MV-4-11 (cell line): ENCODE measurements at regions not wholly inside any gene's neighbourhood (a gene's known extent, or its start where the extent isn't known, plus 50 kb on each side); places are given as distances from the start of the nearest gene placed in this dataset.

Experiments used
- DNase-seq: peaks from one replicate; lab custom pipeline; 2025; lab: John Stamatoyannopoulos, UW

DNA sequence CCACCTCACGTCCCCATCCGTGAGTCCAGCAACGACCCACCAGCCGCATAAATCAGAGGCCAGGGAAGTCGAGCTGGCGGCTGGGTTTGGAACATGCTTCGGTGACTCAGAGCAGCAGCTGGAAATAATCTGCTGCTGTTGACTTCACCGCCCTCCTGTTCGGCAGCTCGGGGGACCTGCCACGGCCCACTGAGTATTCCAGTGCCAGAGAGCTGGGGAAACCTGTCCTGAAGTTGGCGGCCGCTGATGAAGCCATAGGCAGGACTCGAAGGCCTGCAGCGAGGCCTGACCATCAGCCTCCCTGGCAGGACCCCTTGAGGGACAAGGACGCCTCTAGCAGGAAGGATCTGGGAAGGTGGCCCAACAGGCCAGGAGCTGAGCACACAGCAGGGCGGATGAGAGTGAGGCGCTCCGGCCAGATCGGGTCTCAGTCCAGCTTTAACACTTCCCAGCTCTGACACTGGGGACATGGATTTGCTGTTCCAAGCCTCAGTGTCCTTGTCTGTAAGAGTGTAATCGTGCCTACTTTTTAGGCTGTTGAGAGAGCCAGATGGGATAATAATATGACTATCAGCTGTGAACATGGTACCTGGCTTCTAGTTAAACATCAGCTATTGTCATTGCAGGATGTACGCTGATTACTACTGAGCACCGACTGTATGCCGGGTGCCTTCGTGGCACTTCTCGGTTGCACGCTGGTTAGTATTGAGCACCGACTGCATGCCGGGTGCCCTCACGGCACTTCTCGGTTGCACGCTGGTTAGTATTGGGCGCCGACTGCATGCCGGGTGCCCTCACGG lies 50.4 kb upstream of the CIBAR2 start:
- no peak for DNase-seq

DNA sequence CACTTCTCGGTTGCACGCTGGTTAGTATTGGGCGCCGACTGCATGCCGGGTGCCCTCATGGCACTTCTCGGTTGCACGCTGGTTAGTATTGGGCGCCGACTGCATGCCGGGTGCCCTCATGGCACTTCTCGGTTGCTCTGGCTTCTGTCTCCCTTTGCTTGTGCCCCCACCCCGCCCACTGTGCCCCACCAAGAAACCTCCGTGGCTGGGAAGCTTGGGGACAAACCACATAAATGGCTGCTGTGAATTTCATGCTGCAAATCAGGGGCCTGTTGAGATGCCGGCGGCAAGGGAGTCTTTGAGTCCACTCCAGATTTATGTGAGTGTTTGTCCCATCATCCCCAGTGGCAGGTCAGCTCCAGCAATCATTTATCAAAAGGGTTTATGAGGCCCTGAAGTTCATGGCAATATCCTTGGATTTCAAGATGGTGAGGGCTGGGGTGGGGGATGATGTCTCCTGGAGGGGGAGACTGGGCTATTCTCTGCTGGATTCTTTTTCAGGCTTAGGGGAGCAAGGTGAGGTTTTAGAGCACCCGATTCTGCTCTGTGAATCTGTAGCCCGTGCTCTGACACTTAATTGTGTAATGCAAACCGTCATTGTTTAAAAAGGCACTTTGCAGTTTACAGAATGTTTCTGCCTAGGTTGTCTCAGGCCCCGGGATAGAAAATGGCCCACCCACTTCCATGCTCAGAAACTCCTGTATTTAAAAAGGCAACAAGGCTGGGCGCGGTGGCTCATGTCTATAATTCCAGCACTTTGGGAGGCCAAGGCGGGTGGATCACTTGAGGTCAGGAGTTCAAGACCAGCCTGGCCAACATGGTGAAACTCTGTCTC lies 51.2 kb upstream of the CIBAR2 start:
- DNase-seq, result no peak

DNA sequence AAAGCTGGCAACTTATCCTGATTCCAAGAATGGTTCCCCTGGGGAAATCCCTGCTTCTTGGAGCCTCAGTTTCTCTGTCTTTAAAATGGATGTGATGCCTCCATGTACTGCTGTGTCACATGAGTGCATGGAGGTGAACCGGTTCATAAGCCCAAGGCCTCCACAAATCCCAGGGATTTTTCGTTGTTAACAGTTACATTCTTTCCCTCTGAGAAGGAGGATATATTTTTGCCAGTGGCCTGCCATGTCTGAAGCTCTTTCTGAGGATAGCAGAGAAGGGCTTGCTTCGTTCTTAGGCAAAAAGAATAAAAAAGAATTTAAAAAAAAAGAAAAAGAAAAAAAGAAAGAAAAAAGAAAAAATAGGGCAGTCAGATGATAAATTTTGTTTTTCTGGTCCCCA lies 52.2 kb upstream of the CIBAR2 start:
- DNase-seq, result no peak

DNA sequence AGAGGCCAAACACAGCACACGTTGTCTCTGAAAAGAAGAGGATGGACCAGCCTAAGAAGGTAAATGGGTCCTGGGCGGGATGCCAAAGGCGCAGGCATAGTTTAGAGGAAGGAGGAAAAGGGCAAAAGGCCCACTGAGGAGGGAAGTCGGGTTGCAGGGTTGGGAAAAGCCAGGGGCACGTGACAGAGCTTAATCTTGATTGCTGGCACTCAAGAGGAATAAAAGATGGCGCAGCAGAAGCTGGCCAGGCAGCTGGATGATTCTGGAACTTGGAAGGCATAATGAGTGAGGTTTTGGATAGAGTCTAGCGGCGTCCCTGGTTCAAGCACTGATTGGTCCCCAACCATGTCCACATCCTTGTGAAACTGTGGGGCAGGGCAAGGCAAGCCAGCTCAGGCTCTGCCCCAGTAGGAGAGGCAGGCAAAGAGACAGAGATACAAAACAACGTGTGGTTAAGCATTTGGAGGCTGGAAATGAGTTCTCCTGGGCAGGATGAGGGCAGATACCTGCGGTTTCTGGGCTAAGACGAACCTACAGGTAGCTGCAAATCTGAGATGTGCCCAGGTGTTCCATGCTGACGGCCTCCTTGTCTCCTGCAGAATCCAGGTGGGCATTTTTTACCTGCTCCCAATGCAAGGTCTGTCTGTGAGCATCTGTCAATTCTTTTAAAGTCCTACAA lies 52.7 kb upstream of the CIBAR2 start:
- DNase-seq, result no peak

DNA sequence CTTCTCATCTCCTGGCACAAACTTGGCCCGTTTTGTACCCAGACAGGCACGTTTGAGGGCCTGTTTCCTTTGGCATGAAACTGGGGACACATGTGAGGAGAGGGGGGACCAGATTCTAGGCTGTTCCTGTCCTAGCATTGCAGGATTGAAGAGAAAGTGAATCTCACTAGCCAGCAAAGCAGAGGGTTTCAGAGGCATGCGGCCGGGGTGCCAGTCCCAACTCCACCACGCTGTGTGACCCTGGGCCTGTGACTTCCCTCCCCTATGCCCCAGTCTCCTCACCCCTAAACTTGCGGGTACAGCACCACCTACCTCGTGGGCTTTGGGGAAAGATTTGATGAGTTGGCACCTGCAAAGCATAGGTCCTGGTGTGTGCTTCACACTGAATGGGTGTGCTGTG lies 53.5 kb upstream of the CIBAR2 start:
- no peak for DNase-seq

DNA sequence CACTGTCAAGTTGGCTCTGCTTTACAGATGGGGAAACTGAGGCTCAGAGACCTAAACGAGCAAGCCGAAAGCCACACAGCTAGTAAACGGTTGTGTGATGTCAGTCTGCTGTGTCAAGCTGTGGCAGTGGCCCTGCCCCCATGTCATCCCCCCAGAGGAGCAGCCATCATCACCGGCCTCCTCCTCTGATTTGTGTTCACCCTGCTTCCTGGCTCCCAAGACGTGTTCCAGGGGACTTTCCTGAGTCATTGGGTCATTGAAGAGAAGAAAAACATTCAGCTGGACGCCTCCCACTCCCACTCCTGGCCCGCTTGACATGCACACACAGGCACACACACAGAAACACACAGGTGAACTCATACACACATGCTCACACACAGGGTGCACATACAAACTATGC lies 54.0 kb upstream of the CIBAR2 start:
- no peak for DNase-seq

DNA sequence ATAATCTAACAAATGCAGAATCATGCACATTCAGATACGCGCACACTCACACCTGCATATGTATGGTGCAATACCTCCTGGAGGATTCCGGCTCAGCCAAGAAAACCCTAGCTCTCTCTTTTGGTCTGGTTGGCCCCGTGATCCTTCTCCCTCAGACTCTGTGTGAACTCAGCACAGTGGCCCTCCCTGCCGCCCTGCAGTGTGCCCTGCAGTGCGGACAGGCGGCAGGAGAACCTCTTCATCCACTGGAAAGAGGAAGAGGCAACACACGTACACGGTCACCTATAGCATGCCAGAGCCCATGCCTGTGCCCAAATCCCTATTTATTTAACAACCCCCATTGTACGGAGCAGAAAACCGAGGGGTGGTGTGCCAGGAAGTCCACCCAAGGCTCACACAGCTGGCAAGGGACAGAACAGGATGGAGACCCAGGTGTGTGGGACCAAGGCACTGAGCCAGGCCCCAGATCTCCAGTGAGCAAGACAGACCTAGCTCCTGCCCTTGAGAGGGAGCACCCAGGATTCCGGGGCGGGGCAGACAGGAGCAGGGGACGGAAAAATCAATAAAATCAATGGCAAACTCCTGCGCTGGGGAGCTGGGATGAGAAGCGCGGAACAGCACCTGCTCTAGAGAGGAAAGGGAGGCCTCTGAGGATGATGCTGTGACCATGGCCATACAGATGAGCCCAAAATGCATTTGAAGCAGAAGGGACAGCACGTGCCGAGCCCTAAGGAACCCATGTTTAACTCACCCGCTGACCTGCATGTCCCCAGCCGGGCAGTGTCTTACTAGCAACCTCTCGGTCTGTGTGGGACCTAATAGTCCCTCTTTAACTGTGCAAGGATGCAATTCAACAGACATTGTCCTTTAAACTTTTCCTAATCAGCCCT lies 54.7 kb upstream of the CIBAR2 start:
- no peak for DNase-seq

DNA sequence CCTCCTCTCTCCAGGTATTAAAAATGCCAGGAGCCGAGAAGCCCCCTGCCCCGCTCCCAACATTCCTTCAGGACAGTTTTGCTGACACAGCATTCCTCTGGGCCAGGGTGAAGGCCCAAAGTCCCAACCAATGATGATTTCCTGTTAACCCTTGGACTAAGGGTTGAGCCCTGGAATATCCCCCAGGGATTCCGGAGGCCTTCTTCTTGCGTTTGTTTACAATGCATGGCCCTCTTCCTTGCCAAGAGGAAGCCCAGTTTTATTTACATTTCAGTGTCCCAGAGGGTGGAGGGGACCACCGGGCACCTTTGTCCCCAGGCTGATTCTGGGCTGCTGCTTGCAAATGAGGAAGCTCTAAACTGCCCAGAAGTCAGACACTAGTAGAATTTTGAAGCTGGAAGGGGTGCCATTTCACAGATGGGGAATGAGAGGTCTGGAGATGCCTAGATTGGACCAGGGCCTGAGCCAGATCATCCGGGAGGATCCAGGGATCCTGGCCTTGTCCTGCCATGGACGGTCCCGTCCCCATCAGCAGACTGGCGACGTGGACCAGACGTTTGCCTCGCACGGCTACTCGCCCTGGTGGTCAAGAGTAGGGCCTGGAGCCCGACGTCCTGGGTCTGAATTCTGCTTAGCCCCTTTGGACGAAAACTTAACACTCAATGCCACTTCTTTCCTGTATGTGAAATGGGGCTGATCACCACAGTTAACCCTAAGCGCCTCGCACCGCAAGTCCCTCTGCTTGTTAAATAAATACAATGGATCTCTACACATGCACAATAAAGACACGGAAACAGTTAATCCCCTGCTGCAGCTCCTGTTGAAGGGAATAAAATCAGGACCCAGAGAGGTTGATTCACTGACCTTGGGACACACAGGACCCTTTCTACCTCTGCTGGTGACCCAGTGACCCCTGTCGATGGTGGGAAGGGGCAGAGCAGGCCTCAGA lies 55.6 kb upstream of the CIBAR2 start:
- DNase-seq, result no peak

DNA sequence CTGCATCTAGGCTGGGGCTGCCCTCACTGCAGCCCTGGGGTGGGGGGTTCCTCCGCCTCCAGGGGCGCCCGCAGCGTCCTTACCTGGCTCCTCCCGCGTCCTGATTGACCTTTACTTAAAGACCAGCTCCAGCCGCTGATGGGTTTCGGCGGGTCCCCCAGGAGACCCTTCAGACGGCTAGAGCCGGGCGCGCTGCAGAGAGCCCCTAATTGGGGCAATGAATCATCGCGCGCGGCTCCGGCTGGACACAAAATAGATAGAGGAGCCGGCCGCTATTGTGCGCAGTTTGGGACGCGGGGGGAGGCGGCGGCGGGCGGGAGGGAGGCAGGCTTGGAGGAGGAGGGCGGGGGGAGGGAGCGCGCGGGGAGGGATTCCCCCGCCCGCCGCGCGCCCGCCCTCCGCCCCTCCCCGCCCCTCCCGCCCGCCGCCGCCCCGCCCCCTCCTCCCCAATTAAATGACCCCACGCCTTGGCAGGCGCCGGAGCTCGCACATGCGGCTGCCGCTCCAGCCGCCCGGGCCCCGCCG lies 56.5 kb upstream of the CIBAR2 start:
- DNase-seq, result no peak

DNA sequence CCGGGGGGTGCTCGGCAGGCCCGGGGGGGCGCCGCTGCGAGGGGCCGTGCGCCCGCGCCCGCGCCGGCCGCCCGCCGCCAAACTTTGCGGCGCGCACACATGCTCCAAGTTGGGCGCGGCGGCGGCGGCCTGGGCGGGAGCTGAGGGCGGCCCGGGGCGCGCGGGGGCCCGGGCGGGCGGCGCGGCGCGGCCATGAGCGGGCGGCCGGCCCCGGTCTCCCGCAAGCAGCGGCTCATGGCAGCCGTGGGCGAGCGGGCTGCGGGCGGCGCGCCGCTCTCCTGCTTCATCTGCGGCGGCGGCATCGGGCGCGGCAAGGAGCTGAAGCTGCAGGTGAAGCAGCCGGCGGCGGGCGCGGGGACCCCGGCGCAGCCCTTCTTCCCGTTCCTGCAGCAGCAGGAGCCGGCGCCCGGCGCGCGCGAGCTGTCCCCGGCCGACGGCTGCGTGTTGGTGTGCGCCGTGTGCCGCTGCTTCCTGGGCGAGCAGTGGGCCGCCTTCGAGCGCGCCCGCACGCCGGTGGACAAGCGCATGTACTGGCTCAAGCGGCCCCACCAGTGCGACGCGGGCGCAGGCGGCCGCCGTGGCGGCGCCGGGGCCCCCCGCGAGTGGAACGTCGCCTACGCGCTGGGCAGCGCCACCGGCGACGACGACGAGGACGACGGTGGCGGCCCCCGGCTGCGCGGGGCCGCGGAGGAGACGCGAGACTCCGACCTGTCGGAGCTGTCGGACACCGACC lies 57.2 kb upstream of the CIBAR2 start:
- DNase-seq, result no peak

DNA sequence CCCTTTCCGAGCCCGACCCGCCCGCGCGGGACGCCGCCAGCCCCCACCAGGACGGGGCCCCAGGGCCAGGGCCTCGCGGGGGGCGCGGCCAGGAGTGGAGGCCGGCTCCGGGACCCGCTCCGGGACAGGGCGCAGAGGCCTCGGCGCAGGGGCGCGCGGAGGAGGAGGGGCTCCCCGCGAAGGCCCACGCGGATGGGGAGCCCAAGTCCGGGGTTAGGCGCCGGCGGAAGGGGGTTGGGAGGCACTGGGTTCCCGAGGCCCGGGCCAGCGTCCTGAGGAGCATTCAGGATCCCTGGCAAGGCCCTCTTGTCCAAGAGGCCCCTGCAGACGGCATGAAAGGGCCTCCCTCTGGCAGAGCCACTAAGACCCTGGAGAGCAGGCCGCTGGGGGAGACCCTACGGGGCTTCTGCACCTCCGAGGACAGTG lies 57.8 kb upstream of the CIBAR2 start:
- no peak for DNase-seq

DNA sequence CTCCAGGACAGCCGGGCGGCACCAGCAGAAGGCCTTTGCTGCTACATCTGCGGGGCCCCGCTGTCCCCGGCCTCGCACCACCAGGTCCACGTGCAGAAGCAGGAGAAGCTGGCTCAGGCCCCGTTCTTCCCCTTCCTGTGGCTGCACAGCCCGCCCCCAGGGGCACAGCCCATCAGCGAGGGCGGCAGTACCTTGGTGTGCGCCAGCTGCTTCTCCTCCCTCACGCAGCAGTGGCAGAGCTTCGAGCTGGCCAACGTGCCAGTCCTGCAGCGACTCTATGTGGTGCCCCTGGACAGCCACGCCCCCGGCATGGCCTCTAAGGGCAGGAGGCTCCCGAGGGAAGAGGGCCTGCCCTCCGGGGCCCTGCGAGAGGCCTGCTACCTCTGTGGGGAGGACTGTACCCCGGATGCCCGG lies 58.3 kb upstream of the CIBAR2 start:
- DNase-seq, result no peak

DNA sequence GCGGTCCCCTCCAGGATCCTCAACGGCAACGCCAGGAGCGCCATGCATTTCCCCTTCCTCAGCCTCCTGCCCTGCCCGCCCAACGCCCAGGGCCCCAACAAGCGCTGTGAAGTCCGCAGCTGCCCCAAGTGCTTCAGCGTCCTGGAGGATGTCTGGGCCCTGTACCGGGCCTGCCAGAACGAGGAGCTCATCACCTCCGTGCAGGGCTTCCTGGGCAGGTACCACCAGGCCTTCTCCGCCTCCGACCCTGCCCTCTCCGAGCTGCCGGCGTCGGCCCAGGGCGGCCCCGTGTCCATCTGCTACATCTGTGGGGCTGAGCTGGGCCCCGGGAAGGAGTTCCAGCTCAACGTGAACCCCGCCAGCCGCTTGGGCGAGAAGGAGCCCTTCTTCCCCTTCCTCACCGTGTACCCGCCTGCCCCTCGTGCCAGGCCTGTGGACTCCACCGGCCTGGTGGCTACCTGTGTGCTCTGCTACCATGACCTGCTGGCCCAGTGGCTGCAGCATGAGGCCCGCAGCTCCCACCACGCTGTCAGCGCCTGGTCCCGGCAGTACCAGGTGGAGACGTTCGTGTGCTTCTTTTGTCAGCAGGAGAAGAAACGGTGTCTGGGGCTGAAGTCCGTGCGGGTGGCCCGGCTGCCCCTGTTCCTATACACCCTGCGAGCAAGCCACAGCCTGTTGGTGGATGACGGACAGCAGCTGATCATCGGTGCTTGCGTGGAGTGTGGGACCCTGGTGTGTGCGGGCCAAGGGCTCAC lies 58.9 kb upstream of the CIBAR2 start:
- no peak for DNase-seq

DNA sequence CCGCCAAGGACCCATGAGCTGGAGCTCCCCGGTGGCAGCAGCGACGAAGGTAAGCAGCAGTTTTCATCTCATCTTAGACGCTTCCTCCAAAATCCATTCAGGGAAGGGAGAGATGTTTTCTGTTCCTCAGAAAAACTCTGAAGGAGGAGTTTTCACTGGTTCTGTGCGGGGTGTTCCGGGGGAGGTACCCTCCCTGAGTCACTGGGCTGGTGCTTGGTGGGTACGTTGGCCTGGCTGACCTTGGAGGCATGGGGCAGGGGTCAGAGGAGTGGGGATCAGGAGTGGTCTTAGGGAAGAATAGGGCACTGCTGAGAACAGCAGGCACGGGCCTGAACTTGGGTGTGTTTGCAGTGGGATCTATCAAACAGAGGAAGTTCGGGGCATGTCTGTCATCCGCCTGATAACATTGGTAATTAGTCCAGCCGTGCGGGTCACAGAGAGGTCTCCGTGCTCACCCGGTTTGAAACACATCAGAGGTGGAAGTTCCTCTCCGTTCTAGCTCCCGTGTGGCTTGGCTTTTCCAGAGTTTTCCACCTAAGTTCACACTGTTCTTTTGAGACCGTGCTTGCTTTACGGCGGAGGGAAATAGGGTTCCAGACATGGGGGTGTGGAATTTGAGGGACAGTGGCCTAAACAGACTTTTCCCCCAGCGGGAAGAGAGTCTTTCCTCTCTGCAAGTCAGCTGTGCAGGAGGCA lies 59.6 kb upstream of the CIBAR2 start:
- DNase-seq, result peak; percentile 20

DNA sequence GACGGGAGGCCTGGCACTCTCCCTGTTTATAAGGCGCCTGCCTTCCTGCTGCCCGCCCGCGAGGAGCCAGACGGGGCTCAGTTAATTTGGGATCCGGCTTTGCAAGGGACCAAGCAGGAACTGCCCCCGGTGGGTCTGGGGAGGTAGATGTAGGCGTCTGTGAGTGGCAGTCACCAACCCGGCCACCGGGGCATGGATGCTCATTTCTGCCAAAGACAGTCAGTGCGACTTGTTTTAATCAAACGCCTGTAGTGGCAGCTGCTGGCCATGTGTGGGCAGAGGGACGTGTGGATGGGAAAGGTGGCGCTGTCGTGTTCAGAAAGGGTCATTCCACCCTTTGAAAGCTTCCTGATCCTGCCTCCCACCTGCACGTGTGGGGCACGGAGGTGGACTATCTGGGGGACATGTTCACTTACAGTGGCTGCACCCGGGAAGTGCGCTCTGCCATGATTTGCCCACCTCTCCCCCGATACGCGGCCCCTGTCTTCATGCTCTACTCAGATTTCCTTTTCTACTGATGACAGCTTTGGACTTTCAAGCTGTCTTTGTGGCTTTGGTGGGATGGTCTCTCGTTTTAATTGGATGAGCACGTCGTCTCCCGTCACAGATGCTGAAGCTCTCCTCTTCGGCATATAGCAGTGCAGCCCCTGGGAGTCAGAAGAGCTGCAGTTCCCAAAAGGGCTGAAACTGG lies 60.3 kb upstream of the CIBAR2 start:
- no peak for DNase-seq

DNA sequence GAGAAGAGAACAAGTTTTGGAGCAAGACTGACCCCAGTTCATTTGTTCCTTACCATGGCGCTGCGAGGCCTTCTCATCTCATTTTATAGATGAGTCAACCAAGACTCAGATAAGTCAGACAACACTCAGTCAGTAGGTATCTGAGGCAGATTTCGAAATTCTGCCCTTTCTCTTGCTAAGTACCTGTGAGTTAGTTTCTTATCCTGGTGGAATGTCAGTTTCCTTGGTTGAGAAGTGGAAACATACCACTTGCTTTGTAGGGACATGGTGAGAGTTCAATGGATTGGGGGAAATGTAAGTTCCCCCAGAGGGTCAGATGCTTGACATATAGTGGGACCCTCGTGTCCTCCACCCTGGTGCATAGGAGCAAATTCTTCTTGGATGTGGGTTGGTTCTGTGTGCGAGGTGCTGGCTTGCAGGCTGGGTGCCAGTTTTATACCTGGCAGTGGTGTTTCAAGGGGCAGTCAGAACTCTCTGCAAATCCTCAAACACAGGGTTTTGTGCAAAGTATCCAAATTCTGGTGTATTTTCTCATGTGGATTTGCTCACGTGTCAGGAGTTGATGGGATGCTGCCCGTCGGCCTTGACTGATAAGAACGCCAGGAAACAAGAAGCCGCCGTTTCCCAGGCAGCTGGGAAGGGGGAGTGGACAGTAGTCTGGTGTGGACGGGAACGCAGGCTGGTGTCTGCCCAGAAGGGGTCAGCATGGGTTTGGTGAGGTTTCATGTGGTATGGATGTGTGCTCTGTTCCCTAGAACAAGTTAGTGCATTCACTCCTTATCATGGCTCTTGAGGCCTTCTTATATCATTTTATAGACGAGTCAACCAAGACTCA lies 61.1 kb upstream of the CIBAR2 start:
- DNase-seq, result no peak
